HG02623 (cell line): ENCODE measurements at regions not wholly inside any gene's neighbourhood (a gene's known extent, or its start where the extent isn't known, plus 50 kb on each side); places are given as distances from the start of the nearest gene placed in this dataset.
A peak's percentile ranks its signal among the peaks of the same experiment; 100 is the strongest.

Source experiments
- ATAC-seq: cut with Tn5 transposase; IDR thresholded peaks from one replicate; pipeline ENCODE4 v1.9.1; 2021; ENCODE audit warnings: moderate library complexity; ENCODE audit not compliant: unreplicated experiment

DNA sequence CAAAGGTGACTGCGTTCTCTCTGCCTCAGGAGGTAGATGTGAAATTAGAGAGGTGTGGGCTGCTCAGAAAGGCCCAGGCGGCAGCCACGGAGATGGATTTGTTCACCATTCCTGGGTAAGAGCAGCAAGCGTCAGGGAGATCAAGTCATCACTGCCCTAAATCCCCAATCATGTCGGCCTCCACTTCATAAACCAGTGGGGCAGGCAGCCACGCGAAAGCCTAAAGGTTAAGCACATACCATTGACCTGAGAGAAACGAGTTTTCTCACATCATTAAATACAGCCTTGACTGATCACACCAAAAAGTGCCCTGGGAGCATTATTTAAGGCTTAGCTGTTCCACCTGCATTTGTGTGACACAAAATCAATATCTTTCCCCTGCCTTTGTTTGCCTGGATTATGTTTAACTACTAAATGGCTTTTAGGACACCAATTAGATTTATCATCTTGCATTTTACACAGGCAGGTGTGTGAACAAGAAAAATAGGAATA is 50.7 kb upstream of the FOXB1 start:
- ATAC-seq = no peak

GRCh38 chr15:59952960-59953359 is 51.2 kb upstream of the FOXB1 start:
- ATAC-seq = no peak

GRCh38 chr15:59950603-59951388 is 53.3 kb upstream of the FOXB1 start:
- no peak for ATAC-seq

GRCh38 chr15:59948924-59949613 is 55.0 kb upstream of the FOXB1 start:
- no peak for ATAC-seq

- no peak for ATAC-seq
Measured at GRCh38 chr15:59946084-59946483, 58.0 kb upstream of the FOXB1 start.

GRCh38 chr15:59945036-59945435 is 59.1 kb upstream of the FOXB1 start:
- no peak for ATAC-seq

- ATAC-seq = no peak
Measured at GRCh38 chr15:59941612-59942011, 62.5 kb upstream of the FOXB1 start.

GRCh38 chr15:59940928-59941327 is 63.2 kb upstream of the FOXB1 start:
- no peak for ATAC-seq

DNA sequence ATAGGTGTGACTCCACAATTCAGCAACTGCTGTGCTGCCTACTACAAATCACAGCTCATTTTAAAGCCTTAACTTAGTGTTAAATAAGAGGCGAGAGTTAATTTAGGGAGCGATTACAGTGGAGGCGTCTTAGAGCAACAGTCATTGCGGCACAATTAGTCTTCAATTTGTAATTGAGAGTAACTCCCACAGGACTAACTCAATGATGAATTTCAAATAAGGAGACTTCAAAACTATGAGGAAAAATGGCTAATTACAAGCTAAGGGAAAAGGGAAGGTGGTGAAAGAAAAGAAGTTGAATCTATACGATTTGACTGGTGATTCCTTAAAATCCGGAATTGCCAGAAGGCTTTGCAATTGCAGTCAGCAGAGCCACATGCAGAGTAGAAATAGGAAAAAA is 63.7 kb upstream of the FOXB1 start:
- no peak for ATAC-seq

GRCh38 chr15:59936741-59937140 is 67.4 kb upstream of the FOXB1 start:
- ATAC-seq = no peak

- ATAC-seq = no peak
Measured at GRCh38 chr15:59933607-59934006, 70.5 kb upstream of the FOXB1 start.

GRCh38 chr15:59931646-59932261 is 72.4 kb upstream of the FOXB1 start:
- ATAC-seq = no peak

GRCh38 chr15:59924812-59925522 is 79.1 kb upstream of the FOXB1 start:
- no peak for ATAC-seq

- ATAC-seq = no peak
Measured at GRCh38 chr15:59924096-59924495, 80.0 kb upstream of the FOXB1 start.

DNA sequence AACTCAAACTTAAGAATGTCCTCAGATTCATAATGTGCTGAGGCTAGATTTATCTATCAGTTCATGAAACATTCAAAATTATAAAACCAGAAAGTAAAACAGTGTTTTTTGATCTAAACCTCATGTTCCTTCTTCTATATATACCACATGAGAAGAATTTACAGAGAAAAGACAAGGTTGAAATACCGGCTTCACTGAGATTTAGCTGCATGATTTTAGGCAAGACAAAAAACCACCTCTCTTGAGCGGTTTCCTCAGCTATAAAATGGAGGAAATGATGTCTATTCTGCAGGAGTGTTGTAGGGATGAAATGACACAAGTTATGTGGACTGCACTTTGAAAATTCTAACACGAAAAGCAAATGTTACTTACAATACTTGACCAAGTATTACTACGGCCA is 80.6 kb upstream of the FOXB1 start:
- no peak for ATAC-seq

GRCh38 chr15:59918994-59919951 is 84.8 kb upstream of the FOXB1 start:
- ATAC-seq = peak; percentile 77

GRCh38 chr15:59917504-59918157 is 86.5 kb upstream of the FOXB1 start:
- no peak for ATAC-seq

- ATAC-seq = no peak
Measured at GRCh38 chr15:59906046-59906445, 98.1 kb upstream of the FOXB1 start.

DNA sequence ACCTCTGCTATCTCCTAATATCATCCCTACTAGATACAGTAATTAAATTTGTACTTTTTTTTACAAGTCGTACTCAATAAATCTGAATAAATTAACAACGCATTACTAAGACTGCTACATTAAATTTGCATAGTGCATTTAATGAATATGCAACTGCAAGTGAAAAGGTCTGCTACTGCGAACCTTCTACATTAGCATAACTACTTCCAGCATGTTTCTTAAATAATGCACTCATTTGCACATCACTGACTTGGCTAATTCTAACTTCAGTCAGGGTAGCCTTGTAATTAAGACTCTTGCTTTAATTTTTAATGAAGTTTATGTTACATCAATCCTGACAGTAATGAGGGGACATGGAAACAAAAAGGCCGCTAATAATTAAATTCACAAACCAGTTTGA is 98.9 kb upstream of the FOXB1 start:
- no peak for ATAC-seq
